ENCODE measurements at regions not wholly inside any gene's neighbourhood (a gene's known extent, or its start where the extent isn't known, plus 50 kb on each side); places are given as distances from the start of the nearest gene placed in this dataset.

GRCh38 chr13:94765814-94766213, 53.5 kb upstream of the SOX21 start:
- Histone ChIP-seq H3K9me3 (ENCODE audit: control insufficient read depth, low read depth, low read length) (no peaks in the 10 kb centered on the region), H3K23me2 (ENCODE audit: insufficient read length, low read depth, low read length, poor library complexity, severe bottlenecking) (no peaks in the 10 kb centered on the region), H4K8ac (replicated peaks; ENCODE audit: insufficient read length, low read depth, low read length) (no peak overlapping the region), H2BK20ac (ENCODE audit: low read depth, low read length, poor library complexity, severe bottlenecking) (no peak overlapping the region), H3K56ac (ENCODE audit: insufficient read length, low read depth, low read length) (no peak overlapping the region), H3K4ac (ENCODE audit: low read depth, low read length) (no peak overlapping the region), H4K91ac (ENCODE audit: insufficient read length, low read depth, low read length) (no peak overlapping the region), H3K4me2 (ENCODE audit: insufficient read depth, insufficient read length, low read length) (no peak overlapping the region), H2BK5ac (ENCODE audit: insufficient read length, low read length) (no peak overlapping the region), H3K4me1 (ENCODE audit: insufficient read depth, low read length) (peaks cover 1% of the 10 kb centered on the region; the same call in 1 of the 2 replicates), H3K14ac (ENCODE audit: insufficient read depth, low read length) (no peak overlapping the region), H4K20me1 (ENCODE audit: control insufficient read depth, insufficient read depth, insufficient read length) (no peaks in the 10 kb centered on the region), H3T11ph (ENCODE audit: low read length) (no peak overlapping the region), H3K27ac (ENCODE audit: insufficient read length, low read depth, low read length) (no peak overlapping the region), H2AFZ (ENCODE audit: low read length) (no peak overlapping the region), H3K79me1 (ENCODE audit: insufficient read depth, low read depth, low read length, poor library complexity, severe bottlenecking) (no peaks in the 10 kb centered on the region), H2BK15ac (ENCODE audit: low read depth, low read length) (no peak overlapping the region), H3K79me2 (ENCODE audit: insufficient read depth, low read length) (no peaks in the 10 kb centered on the region), H3K18ac (ENCODE audit: insufficient read length, low read depth, low read length) (no peak overlapping the region), H2BK120ac (ENCODE audit: low read depth, low read length, poor library complexity, severe bottlenecking) (no peak overlapping the region), H4K5ac (ENCODE audit: insufficient read length, low read depth, low read length) (no peak overlapping the region), H2AK5ac (ENCODE audit: insufficient read length, low read length) (no peak overlapping the region), H2BK12ac (ENCODE audit: insufficient read length, low read depth, low read length) (no peak overlapping the region), H3K9ac (ENCODE audit: extremely low read depth, insufficient read length, low read length) (no peak overlapping the region), H3K27me3 (ENCODE audit: insufficient read depth, low read length) (no peaks in the 10 kb centered on the region), H3K23ac (ENCODE audit: insufficient read length, low read depth, low read length) (no peak overlapping the region)
- Mint-ChIP-seq H3K4me3 (no peak overlapping the region), H3K9me3 (no peaks in the 10 kb centered on the region), H3K4me1 (peaks cover 29 to 38% of the 10 kb centered on the region in 2 experiments), H3K27ac (no peak overlapping the region), H3K27me3 (ENCODE audit: low read depth) (no peaks in the 10 kb centered on the region), H3K36me3 (ENCODE audit: insufficient read depth in 1 of 3, low read depth in 3 of 3) (no peaks in the 10 kb centered on the region; a peak in 1 of 7 replicates)
- WGBS (ENCODE audit: extremely low coverage, insufficient read length, low lambda C conversion rate), result no CpG with 5 or more reads among the region's 7 CpGs
- TF ChIP-seq, protein P1, sequence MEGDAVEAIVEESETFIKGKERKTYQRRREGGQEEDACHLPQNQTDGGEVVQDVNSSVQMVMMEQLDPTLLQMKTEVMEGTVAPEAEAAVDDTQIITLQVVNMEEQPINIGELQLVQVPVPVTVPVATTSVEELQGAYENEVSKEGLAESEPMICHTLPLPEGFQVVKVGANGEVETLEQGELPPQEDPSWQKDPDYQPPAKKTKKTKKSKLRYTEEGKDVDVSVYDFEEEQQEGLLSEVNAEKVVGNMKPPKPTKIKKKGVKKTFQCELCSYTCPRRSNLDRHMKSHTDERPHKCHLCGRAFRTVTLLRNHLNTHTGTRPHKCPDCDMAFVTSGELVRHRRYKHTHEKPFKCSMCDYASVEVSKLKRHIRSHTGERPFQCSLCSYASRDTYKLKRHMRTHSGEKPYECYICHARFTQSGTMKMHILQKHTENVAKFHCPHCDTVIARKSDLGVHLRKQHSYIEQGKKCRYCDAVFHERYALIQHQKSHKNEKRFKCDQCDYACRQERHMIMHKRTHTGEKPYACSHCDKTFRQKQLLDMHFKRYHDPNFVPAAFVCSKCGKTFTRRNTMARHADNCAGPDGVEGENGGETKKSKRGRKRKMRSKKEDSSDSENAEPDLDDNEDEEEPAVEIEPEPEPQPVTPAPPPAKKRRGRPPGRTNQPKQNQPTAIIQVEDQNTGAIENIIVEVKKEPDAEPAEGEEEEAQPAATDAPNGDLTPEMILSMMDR (conservative IDR thresholded peaks at IDR 0.05), result no peak
- DNase-seq, result no peak

Measured in H9 (cell line).